NCI-H69 (cell line): ENCODE measurements at regions not wholly inside any gene's neighbourhood (a gene's known extent, or its start where the extent isn't known, plus 50 kb on each side); places are given as distances from the start of the nearest gene placed in this dataset.

Experiments
- DNase-seq: peaks from one replicate; lab custom pipeline; 2025; lab: John Stamatoyannopoulos, UW

DNA sequence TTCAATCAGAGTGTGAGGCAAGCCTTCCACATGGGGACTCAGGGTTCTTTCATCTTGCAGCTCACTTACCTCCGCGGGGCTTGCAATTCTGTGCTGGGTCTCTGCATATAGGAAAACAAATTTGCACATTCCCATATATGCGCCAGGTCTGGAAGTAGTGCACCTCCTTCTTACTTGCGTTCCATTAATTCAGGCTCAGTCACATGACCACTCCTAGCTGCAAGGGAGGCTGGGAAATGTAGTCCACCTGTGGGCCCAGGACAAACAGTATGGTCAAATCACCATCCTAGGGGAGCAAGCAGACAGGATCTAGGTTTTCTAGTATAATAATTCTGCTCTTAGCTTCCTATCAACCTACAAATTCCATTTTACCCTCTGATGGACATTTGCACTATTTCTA lies 160.4 kb downstream of the AACS start:
- no peak for DNase-seq

DNA sequence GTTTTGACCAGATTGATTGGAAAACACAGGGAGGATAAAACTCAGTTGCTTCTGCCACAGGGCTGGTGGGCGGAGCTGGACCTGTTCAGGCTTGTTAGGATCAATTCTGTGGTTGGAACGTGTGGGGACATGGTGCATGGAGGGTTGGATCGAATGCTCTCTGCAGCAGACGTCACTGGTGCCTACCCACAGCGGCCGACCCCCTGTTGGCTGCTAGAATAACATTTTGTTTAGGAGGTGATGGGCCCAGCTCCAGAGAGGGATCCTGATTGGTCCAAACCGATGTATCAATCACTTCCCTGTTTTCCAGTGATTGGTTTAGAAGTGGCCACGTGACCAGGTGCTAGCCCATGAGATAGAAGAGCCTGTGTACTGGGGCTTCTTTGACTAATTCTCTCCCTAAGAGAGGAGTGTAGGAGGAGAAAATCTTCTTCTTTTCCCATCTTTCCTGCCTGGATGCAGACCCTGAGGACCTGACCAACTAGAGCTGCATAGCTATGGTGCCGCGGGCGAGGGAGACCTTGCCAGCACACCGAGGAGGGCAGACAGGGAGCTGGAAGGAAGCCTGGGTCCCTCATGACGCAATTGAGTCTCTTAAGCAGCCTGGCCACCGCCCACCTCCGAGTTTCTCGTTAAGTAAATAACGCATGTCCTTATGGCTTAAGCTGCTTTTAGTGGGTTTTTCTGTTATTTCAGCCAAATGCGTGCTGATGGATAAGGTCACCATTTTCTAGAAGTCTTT lies 163.5 kb downstream of the AACS start:
- peak; percentile 9 for DNase-seq

DNA sequence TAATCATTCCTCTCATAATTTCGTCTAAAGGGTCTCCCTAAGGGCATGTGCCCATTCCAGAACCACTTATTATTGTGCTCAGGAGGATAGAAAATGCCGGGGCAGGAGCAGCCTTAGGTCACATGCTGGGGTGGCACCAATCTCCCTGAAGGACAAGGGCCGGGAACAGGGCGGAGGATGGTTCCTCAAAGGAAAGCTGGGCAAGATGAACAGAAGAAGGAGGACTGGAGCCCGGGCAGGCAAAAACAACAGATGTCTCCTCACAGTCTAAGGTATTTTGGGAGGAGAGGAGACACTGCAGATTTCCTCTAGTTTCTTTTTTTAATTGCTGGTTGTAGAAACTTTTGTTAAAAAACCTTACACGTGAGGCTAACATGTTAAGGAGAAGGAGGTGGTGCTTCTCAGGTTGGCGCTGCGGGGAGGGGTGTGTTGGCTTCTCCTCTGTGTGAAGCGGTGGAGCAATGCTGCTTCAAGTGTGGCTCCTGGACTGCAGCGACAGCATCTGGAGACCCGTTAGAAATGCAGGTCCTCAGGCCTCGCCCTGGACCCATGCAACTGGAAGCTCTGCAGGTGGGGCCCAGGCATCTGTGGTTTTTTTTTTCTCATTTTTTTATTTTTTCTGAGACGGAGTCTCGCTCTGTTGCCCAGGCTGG lies 164.8 kb downstream of the AACS start:
- DNase-seq: no peak

DNA sequence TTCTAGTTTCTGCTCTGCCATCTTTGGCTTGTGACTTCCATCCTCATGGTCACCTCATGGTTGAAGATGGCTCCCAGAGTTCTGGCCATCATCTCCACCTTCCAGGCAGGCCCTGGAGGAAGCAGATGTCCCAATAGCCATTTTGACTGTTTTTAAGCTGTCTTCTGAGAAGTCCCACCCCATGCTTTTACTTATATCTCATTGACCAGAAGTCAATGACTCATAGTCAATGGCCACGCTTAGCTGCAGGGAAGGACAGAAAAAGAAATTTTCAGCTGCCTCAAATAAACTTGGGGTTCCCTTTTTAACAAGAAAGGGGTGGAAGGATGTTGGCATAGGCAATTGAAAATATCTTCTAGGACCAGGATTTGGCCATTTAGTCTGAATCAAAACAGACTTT lies 168.1 kb downstream of the AACS start:
- no peak for DNase-seq

DNA sequence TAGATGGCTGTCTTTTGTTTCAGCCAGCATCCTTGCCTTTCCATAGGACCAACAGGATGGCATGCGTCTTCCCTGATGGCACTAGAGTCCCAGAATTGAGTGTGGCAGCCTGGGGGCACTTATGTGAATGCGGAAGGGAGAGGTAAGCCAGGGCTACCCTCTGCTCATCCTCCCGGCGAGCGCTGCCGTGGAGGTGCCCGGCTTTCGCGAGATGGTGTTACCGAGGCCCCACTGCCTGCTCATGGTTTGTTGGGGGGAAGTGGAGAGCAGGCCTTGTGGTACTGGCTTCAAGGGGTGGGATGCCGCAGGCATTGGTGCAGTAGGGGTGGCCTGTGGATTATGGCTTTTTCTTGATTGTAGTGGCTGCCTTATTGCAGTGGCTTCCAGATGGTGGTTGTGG lies 174.3 kb downstream of the AACS start:
- DNase-seq: no peak

DNA sequence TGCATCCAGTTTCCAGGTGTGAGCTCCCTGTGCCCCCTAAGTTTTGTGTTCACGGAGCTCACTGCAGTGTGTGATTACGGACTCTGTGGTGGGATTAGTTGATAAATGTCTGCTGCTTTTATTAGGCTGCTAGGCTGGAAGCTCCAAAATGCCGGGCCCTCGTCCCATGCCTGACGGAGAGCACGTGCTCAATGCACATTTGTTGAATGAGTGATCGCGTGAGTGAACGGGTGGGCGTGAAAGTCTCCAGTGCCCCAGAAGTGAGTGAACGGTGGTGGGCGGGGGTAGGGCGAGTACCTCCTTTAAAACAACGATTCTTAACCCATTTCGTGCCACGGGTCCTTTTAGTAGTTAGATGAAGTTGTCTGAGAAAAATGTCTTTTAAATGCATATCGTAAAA lies 175.5 kb downstream of the AACS start:
- no peak for DNase-seq

DNA sequence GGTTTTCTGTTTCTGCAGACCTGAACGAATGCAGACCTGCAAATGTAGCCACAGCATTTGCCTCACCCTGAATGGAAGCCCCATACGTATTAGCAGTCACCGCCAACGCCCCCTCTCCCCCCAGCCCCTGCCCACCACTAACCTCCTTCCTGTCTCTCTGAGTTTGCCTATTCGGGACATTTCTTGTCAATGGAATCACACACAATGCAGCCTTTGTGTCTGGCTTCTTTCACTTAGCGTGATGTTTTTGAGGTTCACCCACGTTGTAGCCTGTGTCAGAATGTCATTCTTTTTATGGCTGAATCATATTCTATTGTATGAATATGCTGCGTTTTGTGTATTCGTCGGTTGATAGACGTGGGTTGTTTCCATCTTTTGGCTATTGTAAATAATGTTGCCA lies 178.6 kb downstream of the AACS start:
- no peak for DNase-seq

DNA sequence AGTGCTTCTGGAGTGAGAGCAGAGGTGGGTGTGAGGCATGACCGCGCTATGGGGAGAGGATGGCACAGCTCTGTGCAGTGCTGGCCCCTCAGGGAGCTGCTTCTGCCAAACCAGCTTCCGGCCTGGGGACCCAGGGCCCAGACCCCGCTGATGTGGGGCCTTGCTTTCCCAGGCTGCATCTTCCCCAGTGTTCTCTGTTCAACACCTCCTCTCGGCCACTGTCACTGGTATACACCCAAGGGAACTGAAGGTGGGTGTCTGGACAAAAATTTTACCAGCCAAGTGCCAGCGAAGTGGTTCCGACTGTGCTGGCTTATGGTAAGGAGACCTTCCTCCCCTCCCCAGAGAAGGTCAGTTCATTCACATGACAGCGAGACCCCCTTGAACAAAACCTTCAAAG lies 179.1 kb downstream of the AACS start:
- DNase-seq: no peak

DNA sequence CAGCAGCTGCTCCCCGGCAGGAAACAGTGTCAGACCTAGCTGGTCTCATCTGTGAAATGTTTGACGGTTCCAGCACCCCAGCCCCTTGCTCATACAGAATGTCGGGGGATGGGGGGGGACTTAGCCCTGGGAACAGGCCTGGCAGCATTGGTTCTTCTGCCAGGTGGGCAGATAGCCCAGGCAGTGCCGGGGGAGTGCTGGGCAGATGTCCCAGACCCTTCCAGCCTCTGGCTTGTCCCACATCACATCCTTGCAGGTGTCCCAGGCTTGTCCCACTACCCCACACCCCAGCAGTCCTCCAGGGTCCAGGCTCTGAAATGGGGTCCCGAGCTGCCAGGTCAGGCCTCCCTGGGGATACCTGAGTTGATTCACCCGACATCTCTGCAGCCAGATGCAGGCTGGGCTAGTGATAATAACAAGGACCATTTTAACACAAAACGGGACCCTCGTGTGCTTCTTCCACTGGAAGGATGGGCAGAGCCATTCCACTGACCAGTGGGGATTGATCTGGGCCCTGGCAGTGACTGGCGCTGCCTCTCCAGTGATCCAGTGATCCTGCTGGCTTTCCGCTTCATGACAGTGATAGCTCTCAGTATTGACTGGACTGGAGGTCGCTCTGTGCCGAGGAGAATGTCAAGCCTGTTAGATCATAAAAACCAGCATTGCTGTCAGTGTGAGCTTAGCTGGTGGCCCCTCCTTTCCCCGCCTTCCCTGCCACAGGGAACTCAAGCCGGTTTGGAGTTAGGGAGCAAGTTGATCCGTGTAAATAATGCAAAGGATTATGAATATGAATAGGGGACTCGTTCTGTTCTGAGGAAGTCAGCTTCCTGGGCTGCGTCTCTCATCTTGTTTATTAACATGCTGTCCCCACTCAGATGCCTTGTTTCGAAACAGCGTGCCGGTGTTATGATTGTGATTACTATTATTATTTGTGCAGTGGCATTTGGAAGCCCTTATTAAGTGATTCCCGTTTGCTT lies 180.6 kb downstream of the AACS start:
- DNase-seq: no peak

DNA sequence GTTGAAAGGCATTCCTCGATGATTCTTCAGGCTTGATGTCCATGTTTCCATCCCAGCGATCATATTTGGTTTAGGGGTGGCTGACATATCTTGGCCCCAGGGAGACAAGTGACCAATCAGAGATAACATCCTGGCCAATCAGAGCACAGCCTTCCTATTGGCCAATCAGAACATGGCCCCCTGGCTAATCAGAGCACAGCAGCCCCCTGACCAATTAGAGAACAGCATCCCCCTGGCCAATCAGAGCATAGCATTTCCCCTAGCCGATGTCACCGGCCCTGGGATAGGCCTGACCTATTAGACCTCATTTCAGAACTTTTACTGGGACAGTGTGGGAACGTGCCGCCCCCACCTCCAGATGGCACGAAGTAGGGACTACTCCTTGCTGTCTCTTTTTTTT lies 182.2 kb downstream of the AACS start:
- DNase-seq: no peak

DNA sequence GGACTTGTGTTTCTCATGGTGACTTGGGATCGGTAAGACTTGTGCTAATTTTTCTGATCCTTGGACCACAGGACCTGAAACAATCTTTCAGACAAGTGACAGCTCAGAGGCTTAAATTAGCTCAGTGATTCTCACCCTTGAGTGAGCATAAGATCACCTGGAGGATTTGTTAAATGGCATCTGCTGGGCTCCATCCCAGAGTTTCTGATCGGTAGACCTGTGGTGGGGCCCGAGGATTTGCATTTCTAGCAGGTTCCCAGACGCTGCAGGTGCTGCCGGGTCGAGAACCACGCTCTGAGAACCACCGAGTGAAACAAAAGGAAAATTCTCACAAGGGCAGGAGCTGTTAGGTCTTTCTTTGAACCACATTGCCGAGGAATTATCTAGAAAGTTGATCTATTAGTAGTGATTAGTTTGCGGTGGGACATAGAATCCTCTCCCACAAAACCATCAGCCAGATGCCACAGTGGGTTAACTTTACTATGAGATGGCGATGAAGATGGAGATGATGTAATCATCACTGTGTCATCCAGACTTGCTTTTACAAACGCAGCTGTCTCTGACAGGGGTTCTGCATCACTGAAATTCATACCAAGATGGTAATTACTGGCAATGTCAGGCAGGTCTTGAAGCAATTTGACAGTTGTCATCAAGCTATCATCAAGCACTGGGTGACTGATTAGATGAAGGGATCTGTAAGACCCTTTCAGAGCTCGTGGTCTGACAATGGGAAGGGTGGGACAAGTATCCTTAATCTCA lies 184.0 kb downstream of the AACS start:
- peak; percentile 33 for DNase-seq

DNA sequence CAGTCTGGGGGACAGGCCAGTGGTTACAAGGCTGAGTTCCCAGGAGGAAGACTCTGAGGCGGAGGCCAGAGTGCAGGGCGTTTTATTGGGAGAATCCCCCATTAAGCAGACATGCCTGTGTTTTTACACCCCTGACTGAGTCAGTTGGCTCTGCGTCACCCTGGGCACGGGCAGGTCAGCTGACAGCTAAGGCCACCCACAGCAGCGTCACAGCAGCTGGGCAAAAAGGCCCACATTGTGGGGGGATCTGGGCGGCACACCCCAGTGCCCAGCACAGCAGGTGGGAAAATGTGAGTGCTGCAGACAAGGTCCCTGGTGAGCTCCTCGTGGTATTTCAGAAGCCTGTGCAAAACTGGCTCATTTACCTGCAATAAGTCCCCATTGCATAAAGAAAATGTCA lies 184.7 kb downstream of the AACS start:
- peak; percentile 2 for DNase-seq

DNA sequence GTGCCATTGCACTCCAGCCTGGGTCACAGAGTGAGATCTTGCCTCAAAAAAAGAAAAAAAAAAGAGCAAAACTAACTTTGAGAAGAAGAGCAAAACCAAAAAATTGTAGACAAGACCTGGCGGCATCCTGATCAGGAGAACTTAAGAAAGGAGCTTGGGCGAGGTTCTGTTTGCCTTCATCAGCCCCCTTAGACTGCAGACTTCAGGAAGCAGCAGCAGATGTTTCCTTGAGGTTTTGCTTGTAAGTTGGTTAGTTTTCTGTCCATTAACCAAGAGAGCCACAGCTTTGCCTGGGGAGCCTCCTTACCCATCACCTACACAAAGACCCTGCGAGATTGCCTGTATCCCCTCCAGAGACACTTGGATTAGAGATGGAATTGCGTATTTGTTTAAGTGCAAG lies 189.0 kb downstream of the AACS start:
- DNase-seq: no peak

DNA sequence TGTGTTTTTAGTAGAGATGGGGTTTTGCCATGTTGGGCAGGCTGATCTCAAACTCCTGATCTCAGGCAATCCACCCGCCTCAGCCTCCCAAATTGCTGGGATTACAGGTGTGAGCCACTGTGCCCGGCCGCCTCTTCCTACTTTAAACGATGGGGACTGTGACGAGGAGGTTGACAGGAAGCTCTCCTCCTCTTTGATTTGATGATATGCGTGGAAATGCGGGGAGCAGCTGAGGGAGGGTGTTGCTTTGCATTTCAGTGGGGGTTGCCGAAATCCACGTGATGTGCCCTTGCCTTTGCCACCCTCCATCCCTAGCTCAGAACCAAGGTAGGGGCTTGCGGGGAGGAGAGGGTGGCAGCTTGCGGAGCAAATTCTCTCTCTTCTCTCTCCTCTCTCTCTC lies 189.6 kb downstream of the AACS start:
- no peak for DNase-seq

DNA sequence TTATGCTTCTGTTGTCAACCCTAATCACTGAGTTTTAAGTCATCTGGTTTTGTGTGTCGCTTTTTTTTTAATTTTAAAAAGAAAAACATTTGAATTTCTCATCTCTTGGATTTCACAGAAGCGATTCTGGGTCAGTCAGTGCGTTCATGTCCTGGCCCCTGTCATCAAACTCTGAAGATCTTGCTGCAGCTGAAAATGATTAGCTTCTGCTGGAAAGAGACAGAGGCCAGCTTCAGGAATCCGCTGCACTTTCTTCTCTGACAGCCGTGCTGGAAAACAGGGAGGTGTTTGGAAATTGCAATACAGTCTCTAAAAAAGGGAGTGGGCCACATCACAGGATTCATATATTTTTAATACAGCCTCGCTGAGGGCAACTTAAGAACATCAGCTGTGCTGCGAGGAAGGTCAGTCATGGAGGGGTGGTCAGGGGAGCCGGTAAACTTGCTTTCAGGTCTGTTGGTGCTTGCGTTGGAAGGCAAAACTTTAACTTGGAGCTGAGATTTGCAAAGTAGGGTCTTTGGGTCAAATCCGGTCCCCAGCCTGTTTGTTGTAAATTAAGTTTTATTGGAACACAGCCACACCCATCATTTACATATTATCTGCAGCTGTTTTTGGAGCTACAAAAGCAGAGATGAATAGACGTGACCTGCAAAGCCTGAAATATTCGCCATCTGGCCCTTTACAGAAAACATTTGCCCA lies 190.8 kb downstream of the AACS start:
- DNase-seq: no peak

DNA sequence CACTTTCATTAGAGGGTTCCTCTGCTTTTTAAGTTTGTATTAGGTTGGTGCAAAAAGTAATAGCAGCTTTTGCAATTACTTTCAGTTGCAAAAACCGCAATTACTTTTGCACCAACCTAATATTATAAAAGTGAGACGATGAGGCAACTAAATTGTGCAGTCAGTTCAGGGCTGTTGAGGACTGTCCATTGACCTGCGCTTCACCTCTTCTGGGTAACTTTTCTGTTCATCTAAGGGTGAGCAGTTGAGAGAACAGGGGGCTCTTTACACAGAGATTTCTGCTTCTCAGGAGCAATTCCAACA lies 191.3 kb downstream of the AACS start:
- no peak for DNase-seq

DNA sequence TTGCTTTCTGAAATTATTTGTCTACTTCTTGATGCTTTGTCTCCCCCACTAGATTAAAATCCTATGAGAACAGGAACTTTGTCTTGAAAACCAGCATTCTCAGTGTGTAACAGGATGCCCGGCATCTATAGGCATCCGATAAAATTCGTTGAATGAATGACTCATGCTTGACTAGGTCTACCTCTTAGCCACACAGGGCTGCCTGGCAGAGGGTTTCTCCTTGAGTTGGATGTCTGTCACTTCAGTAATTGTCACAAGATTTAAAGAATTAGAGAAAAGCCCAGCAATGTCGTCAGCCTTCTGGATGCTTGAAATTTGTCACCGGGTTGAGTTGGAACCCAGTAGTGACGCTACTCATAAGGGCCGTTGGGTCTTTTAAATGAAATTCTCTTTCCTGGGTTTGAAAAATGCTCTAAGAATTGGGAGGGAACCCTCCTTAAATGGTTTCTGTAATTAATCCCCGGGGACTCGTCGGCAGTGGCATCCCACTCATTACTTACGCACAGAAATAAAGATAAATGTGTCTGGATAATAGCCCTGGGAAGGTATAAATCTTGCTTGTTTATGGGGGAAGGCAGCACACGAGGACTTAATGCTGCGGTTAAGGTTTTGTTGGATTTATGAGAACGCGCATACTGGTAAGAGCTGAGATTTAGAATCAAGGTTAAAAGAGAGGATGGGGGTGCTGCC lies 194.1 kb downstream of the AACS start:
- no peak for DNase-seq

DNA sequence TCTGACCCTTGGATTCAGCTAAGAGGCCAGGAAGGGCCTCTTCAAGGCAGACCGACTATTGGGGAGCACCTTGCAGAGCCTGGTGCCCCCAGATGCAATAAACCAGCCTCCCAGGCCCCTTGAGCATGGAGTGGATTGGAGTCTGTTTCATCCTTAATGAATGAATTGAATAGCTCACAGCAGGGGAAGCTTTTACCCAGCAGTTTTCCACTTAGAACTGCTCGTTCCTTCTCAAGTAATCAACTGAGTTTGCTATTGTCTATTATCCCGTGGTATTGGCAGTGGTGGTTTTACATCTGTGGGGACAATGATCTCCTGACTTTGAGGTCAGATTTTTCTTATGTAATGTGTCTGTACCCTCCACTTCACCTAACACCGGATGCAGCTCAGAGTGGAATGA lies 197.6 kb downstream of the AACS start:
- DNase-seq: peak; percentile 57

DNA sequence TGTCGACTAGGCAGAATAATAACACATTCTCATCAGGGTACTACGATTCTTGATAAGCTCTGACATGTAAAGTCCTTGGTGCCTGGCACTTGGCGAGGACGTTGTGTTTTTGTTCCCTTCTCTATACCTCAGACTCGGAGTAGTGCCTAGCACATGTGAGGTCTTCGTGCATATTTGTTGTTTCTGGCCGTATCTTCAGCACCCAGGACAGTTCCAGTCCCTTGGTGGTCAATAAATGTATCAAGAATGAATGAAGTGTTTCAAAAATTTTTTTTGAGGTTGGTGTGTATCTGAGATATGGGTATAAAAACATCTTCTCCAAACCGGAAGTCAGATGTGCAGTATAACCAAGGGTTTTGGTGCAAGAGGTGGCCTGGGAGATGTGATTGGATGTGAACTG lies 198.2 kb downstream of the AACS start:
- no peak for DNase-seq

DNA sequence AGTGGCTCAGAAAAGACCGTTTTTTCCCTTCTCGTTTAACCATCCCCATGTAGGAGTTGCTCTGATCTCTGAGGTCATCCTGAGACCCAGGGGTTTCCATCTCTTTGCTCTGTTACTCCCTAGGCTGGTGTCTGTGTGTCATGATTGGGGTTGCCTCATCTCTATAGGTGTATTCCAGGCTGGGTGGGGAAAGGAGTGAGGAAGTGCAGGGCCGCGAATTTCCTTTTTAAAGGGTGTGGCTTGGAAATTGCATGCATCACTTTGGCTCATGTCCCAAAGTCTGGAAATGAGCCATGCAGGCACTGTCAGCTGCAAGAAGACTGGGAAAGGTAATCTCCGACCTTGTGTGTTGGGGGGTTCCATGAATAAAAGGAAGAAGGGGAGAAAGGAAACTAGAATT lies 201.9 kb downstream of the AACS start:
- DNase-seq: no peak

DNA sequence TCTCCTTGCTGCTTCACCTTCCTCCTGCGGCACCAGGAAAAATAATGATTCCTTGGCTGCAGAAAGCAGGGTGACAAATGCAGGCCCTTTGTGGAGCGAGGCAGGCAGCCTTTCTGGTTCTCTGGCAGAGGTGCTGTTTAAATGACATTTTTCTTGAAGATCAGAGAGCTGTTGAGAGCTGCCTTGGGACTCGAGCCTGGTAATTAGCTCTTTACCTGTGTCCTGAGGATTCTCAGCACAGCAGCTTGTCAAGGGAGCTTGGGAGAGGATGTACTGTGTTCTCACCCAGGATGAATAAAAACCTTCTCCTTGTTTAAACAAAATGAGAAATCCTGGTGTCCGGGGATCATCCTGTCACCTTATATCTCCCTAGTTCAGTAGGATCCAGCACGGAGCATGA lies 204.0 kb downstream of the AACS start:
- no peak for DNase-seq
